Neutrophil (primary cell): ENCODE measurements at regions not wholly inside any gene's neighbourhood (a gene's known extent, or its start where the extent isn't known, plus 50 kb on each side); places are given as distances from the start of the nearest gene placed in this dataset.

Source experiments
- H3K27ac ChIP-seq: fragments of 200-600 bp; sonication (generic); 2 replicates; pipeline ENCODE4 v1.5.1; 2016; ENCODE audit warnings: mild to moderate bottlenecking, moderate library complexity
- H3K27me3 ChIP-seq: fragments of 200-600 bp; sonication (generic); 2 replicates; pipeline ENCODE4 v1.6.0; 2016; ENCODE audit warnings: mild to moderate bottlenecking
- H3K36me3 ChIP-seq: fragments of 200-600 bp; sonication (generic); 2 replicates; pipeline ENCODE4 v1.5.1; 2017
- H3K4me1 ChIP-seq, 2 experiments: fragments of 200-600 bp in 1 of 2; sonication (generic) in 1 of 2; 1 replicate in 1 of 2; 2 replicates in 1 of 2; pipeline versions ENCODE4 v1.5.1 to v1.6.1; 2013 to 2016; ENCODE audit warnings: low read depth in 1 of 2, low read length in 1 of 2, mild to moderate bottlenecking in 1 of 2, moderate library complexity in 1 of 2; ENCODE audit not compliant: control insufficient read depth in 1 of 2, insufficient read depth in 1 of 2
- H3K4me3 ChIP-seq, 2 experiments: fragments of 200-600 bp in 1 of 2; sonication (generic) in 1 of 2; 1 replicate in 1 of 2; 2 replicates in 1 of 2; pipeline ENCODE4 v1.5.1; 2013 to 2016; ENCODE audit warnings: low read depth in 1 of 2, low read length in 1 of 2, mild to moderate bottlenecking in 1 of 2, moderate library complexity in 1 of 2
- H3K9me3 ChIP-seq: fragments of 200-600 bp; sonication (generic); 2 replicates; pipeline ENCODE4 v1.5.1; 2016
- TF ChIP-seq, protein P1 (sequence below): fragments of 200-600 bp; sonication (generic); IDR thresholded peaks from 2 replicates; pipeline ENCODE4 v1.5.1; 2016; ENCODE audit warnings: antibody characterized with exemption

GRCh38 chr14:104470588-104470987 lies 109.0 kb upstream of the C14orf180 start:
- H3K4me1 ChIP-seq: no peaks in the 10 kb centered on the region
- TF ChIP-seq, protein P1, sequence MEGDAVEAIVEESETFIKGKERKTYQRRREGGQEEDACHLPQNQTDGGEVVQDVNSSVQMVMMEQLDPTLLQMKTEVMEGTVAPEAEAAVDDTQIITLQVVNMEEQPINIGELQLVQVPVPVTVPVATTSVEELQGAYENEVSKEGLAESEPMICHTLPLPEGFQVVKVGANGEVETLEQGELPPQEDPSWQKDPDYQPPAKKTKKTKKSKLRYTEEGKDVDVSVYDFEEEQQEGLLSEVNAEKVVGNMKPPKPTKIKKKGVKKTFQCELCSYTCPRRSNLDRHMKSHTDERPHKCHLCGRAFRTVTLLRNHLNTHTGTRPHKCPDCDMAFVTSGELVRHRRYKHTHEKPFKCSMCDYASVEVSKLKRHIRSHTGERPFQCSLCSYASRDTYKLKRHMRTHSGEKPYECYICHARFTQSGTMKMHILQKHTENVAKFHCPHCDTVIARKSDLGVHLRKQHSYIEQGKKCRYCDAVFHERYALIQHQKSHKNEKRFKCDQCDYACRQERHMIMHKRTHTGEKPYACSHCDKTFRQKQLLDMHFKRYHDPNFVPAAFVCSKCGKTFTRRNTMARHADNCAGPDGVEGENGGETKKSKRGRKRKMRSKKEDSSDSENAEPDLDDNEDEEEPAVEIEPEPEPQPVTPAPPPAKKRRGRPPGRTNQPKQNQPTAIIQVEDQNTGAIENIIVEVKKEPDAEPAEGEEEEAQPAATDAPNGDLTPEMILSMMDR: no peak
- peaks cover 8% of the 10 kb centered on the region for H3K27me3 ChIP-seq
- no peaks in the 10 kb centered on the region for H3K9me3 ChIP-seq
- H3K36me3 ChIP-seq: no peaks in the 10 kb centered on the region
- no peak overlapping the region for H3K27ac ChIP-seq
- no peak overlapping the region for H3K4me3 ChIP-seq

DNA sequence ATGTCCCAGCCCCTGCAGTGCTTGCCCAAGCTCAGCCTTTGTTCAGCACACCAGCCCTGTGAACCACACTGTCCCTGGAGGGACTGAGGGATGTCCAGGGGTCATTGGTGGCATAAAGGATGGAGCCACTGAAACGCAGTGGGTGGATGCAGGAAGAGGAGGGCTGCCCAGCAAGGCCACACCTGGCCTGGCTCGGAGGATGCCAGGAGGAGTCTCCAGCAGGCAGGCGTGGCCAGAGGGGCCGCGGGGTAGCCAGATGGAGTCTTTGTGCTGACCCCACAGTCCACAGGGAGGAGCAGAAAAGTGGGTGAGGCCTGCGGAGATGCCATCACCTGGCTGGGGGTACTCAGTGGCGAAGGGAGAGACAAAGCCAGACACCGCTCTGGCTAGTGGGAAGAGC lies 108.5 kb upstream of the C14orf180 start:
- no peak overlapping the region for H3K27ac ChIP-seq
- H3K4me1 ChIP-seq: no peaks in the 10 kb centered on the region
- no peaks in the 10 kb centered on the region for H3K9me3 ChIP-seq
- no peaks in the 10 kb centered on the region for H3K36me3 ChIP-seq
- TF ChIP-seq, protein P1: no peak
- peaks cover 7% of the 10 kb centered on the region for H3K27me3 ChIP-seq
- no peak overlapping the region for H3K4me3 ChIP-seq

DNA sequence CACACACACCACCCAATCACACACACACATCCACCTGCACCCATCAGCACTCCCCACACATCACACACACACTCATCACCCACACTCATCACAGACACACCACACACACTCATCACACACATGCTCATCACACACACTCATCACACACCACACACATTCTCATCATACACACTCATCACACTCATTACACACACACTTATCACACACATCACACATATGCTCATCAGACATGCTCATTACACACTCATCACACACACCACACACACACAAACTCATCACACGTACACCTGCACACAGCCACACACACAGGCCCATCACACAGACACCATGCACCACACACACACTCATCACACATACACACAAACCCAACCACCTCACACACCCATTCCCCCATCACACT lies 107.5 kb upstream of the C14orf180 start:
- Histone ChIP-seq H3K4me3 (no peak overlapping the region), H3K9me3 (no peaks in the 10 kb centered on the region), H3K27me3 (peaks cover 7% of the 10 kb centered on the region), H3K4me1 (no peaks in the 10 kb centered on the region), H3K36me3 (no peaks in the 10 kb centered on the region), H3K27ac (no peak overlapping the region)
- TF ChIP-seq, protein P1: no peak

DNA sequence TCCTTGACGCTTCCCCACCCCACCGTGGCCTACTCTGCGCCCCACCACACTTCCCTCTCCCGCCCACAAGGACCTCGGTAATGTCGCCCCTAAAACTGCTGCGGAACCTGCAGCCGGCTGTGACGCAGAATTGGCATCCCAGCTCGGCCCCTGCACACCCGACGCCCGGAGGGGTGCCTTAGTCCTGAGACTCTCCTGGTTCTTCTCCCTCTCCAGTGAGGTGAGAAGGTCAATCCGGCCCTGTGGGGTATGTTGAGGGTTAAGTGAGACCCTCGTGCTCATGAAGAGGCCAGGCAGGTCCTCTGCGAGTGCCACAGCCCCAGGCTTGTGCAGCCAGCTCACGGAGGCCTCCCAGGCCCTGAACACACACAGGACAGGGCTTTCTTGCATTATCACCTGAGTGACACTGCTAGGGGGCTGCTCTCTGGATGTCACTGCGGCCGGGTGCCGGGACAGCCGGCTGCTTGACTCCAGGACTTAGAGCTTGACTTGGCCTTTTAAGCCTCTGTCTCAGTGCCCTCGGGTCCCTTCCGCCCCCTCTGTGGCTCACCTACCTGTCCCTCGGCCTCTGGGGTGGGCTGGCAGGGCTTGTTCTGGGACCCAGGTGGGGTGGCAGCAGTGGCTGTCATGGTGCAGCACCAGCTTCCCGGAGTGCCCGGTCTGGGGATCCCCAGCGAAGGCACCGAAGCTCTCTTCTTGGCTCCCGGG lies 106.9 kb upstream of the C14orf180 start:
- Histone ChIP-seq H3K27me3 (peaks cover 7% of the 10 kb centered on the region), H3K36me3 (no peaks in the 10 kb centered on the region), H3K27ac (no peak overlapping the region), H3K9me3 (no peaks in the 10 kb centered on the region), H3K4me1 (no peaks in the 10 kb centered on the region), H3K4me3 (no peak overlapping the region)
- TF ChIP-seq, protein P1: no peak

GRCh38 chr14:104473244-104473565 lies 106.4 kb upstream of the C14orf180 start:
- Histone ChIP-seq H3K4me1 (no peaks in the 10 kb centered on the region), H3K4me3 (no peak overlapping the region), H3K9me3 (no peaks in the 10 kb centered on the region), H3K27ac (no peak overlapping the region), H3K27me3 (peaks cover 7% of the 10 kb centered on the region), H3K36me3 (no peaks in the 10 kb centered on the region)
- TF ChIP-seq, protein P1: no peak
